OCI-LY1 (cell line): ENCODE measurements at regions not wholly inside any gene's neighbourhood (a gene's known extent, or its start where the extent isn't known, plus 50 kb on each side); places are given as distances from the start of the nearest gene placed in this dataset.

Experiments
- H2AFZ ChIP-seq: fragments of 200-600 bp; sonication (generic), shearing (Covaris generic); 2 replicates; pipeline ENCODE4 v1.6.0; 2014; ENCODE audit warnings: antibody characterized with exemption, mild to moderate bottlenecking, low read length
- H3F3A ChIP-seq: fragments of 200-600 bp; sonication (generic), shearing (Covaris generic); 2 replicates; pipeline ENCODE4 v1.6.0; 2014; ENCODE audit warnings: mild to moderate bottlenecking, antibody characterized with exemption, low read length, moderate library complexity; ENCODE audit not compliant: insufficient read depth
- H3K27ac ChIP-seq: fragments of 200-600 bp; sonication (generic); 2 replicates; pipeline ENCODE4 v1.5.1; 2014; ENCODE audit warnings: low read length, mixed run types, mild to moderate bottlenecking, low read depth; ENCODE audit not compliant: poor library complexity, severe bottlenecking
- H3K27me3 ChIP-seq: fragments of 200-600 bp; sonication (generic); 2 replicates; pipeline ENCODE4 v1.6.0; 2014; ENCODE audit warnings: antibody characterized with exemption, mild to moderate bottlenecking, low read length, moderate library complexity; ENCODE audit not compliant: insufficient read depth
- H3K36me3 ChIP-seq: fragments of 200-600 bp; sonication (generic); 2 replicates; pipeline ENCODE4 v1.6.1; 2014; ENCODE audit warnings: mild to moderate bottlenecking, antibody characterized with exemption, low read length, moderate library complexity, mixed read lengths; ENCODE audit not compliant: insufficient read depth
- H3K4me1 ChIP-seq: fragments of 200-600 bp; sonication (generic); 2 replicates; pipeline ENCODE4 v1.5.1; 2014; ENCODE audit warnings: mild to moderate bottlenecking, low read length, moderate library complexity; ENCODE audit not compliant: insufficient read depth, severe bottlenecking
- H3K4me2 ChIP-seq: fragments of 200-600 bp; sonication (generic), shearing (Covaris generic); 2 replicates; pipeline ENCODE4 v1.6.1; 2014; ENCODE audit warnings: low read length
- H3K4me3 ChIP-seq: fragments of 200-600 bp; sonication (generic); 2 replicates; pipeline ENCODE4 v1.5.1; 2014; ENCODE audit warnings: low read length, low read depth, mild to moderate bottlenecking, mixed read lengths; ENCODE audit not compliant: poor library complexity, severe bottlenecking
- H3K79me2 ChIP-seq: fragments of 200-600 bp; shearing (Covaris generic); 2 replicates; pipeline ENCODE4 v1.6.1; 2016; ENCODE audit warnings: mixed run types, low read length, mixed read lengths; ENCODE audit not compliant: insufficient read depth
- H3K9ac ChIP-seq: fragments of 200-600 bp; sonication (generic), shearing (Covaris generic); 2 replicates; pipeline ENCODE4 v1.6.1; 2014; ENCODE audit warnings: mild to moderate bottlenecking, low read length, mixed read lengths
- H3K9me2 ChIP-seq: fragments of 200-600 bp; sonication (generic), shearing (Covaris generic); 2 replicates; pipeline ENCODE4 v1.6.1; 2014; ENCODE audit warnings: low read depth, mild to moderate bottlenecking, low read length, mixed read lengths
- H3K9me3 ChIP-seq: fragments of 200-600 bp; shearing (Covaris generic); 2 replicates; pipeline ENCODE4 v1.6.1; 2014; ENCODE audit warnings: low read length, mixed read lengths
- H4K20me1 ChIP-seq: fragments of 200-600 bp; sonication (generic), shearing (Covaris generic); 2 replicates; pipeline ENCODE4 v1.6.0; 2016; ENCODE audit warnings: mild to moderate bottlenecking, low read length; ENCODE audit not compliant: insufficient read depth
- EZH2 ChIP-seq: fragments of 200-600 bp; sonication (generic), shearing (Covaris generic); IDR thresholded peaks from 2 replicates; pipeline ENCODE4 v1.8.0; 2017; ENCODE audit warnings: borderline replicate concordance, mixed run types, mild to moderate bottlenecking, antibody characterized with exemption, low read length, moderate library complexity, mixed read lengths
- TF ChIP-seq, protein P1 (sequence below): fragments of 200-600 bp; sonication (generic), shearing (Covaris generic); IDR thresholded peaks from 2 replicates; pipeline ENCODE4 v1.5.1; 2017; ENCODE audit warnings: mild to moderate bottlenecking, antibody characterized with exemption, low read length, moderate library complexity, mixed read lengths

DNA sequence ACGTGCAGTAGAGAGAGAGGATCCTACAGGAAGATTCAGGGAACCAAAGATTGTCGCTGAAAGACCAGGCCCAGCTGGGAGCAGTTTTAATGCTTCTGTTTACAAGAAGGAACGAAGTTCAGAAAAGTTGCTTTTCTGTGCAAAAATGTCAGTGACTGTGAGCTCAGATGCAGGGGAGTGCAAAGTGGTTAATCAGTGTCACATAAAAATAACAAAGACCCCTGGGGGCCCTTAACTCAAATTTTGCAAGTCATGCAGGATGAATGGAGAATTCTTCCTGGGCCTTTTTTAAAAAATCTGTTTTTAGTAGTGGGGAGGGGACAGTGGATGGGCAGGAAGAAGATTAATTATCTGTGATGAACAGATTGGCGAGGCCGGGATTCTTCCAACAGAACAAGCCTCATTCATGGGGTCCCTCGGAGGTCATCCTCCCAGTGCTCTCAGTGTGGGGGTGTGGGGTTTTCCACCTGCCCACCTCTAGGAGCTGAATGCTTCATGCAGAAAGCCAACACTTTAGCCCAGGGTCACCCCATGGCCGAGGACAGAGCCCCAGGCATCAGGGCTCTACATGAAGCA, 167.2 kb downstream of the UQCRFS1 start:
- Histone ChIP-seq H3K79me2 (no peaks in the 10 kb centered on the region), H3K9me3 (no peaks in the 10 kb centered on the region), H3K4me3 (no peak overlapping the region), H3K36me3 (no peaks in the 10 kb centered on the region), H3K4me2 (no peak overlapping the region), H3K9me2 (no peaks in the 10 kb centered on the region), H2AFZ (no peak overlapping the region), H4K20me1 (no peaks in the 10 kb centered on the region), H3F3A (no peaks in the 10 kb centered on the region), H3K27me3 (no peaks in the 10 kb centered on the region), H3K9ac (no peak overlapping the region), H3K4me1 (no peaks in the 10 kb centered on the region), H3K27ac (no peak overlapping the region)
- TF ChIP-seq, protein P1, sequence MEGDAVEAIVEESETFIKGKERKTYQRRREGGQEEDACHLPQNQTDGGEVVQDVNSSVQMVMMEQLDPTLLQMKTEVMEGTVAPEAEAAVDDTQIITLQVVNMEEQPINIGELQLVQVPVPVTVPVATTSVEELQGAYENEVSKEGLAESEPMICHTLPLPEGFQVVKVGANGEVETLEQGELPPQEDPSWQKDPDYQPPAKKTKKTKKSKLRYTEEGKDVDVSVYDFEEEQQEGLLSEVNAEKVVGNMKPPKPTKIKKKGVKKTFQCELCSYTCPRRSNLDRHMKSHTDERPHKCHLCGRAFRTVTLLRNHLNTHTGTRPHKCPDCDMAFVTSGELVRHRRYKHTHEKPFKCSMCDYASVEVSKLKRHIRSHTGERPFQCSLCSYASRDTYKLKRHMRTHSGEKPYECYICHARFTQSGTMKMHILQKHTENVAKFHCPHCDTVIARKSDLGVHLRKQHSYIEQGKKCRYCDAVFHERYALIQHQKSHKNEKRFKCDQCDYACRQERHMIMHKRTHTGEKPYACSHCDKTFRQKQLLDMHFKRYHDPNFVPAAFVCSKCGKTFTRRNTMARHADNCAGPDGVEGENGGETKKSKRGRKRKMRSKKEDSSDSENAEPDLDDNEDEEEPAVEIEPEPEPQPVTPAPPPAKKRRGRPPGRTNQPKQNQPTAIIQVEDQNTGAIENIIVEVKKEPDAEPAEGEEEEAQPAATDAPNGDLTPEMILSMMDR: no peak
- no peak for TF ChIP-seq EZH2

DNA sequence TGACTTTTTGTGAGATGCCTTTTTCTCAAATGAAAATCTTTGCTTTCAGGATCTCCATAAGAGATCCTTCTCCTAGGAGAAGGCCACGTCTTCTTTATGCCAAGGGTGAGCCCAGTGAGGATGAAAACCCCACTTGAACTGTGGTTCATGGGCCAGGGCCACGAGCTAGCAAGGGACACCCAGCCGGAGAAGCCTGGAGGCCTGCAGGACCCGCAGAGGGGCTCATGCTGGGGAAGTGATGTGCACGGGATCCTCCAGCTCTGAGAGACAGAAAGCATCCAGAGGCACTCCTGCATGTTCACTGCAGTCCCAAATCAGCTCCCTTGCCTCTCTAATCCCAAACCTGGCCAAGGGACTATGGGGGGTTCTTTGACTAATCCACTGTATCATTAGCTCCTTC, 168.9 kb downstream of the UQCRFS1 start:
- H3K79me2 ChIP-seq: no peaks in the 10 kb centered on the region
- TF ChIP-seq, protein P1: no peak
- no peak for TF ChIP-seq EZH2
- H3K27ac ChIP-seq: no peak overlapping the region
- no peaks in the 10 kb centered on the region for H3K4me1 ChIP-seq
- H3K9me2 ChIP-seq: no peaks in the 10 kb centered on the region
- H3K9ac ChIP-seq: no peak overlapping the region
- H3K4me2 ChIP-seq: no peak overlapping the region
- H3K4me3 ChIP-seq: no peak overlapping the region
- H4K20me1 ChIP-seq: no peaks in the 10 kb centered on the region
- no peaks in the 10 kb centered on the region for H3K36me3 ChIP-seq
- H3K9me3 ChIP-seq: no peaks in the 10 kb centered on the region
- H3F3A ChIP-seq: no peaks in the 10 kb centered on the region
- no peaks in the 10 kb centered on the region for H3K27me3 ChIP-seq
- H2AFZ ChIP-seq: no peak overlapping the region

DNA sequence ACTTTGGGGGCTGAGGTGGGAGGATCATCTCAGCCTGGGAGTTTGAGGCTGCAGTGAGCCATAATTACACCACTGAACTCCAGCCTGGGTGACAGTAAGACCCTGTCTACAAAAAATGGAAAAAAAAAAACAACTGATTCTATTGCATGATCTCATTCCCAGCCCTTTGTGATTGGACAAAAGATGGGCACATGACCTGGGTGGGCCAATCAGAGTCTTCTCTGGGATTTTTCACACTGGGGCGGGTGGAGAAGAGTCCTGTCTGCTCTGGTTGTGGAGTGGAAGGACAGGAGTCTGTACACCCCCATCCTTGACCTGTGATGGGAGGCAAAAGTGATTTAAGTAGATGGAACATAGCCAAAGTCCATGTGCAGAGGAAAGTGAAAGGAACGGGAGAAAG, 170.5 kb downstream of the UQCRFS1 start:
- no peak overlapping the region for H3K27ac ChIP-seq
- no peaks in the 10 kb centered on the region for H3K27me3 ChIP-seq
- H2AFZ ChIP-seq: no peak overlapping the region
- no peaks in the 10 kb centered on the region for H3K9me3 ChIP-seq
- TF ChIP-seq EZH2: no peak
- TF ChIP-seq, protein P1: no peak
- H3K4me2 ChIP-seq: no peak overlapping the region
- no peaks in the 10 kb centered on the region for H3K4me1 ChIP-seq
- no peak overlapping the region for H3K4me3 ChIP-seq
- no peaks in the 10 kb centered on the region for H3K9me2 ChIP-seq
- no peaks in the 10 kb centered on the region for H3F3A ChIP-seq
- H4K20me1 ChIP-seq: no peaks in the 10 kb centered on the region
- no peak overlapping the region for H3K9ac ChIP-seq
- no peaks in the 10 kb centered on the region for H3K79me2 ChIP-seq
- no peaks in the 10 kb centered on the region for H3K36me3 ChIP-seq
